GM12874 (cell line): ENCODE measurements at regions not wholly inside any gene's neighbourhood (a gene's known extent, or its start where the extent isn't known, plus 50 kb on each side); places are given as distances from the start of the nearest gene placed in this dataset.

Experiments used
- CTCF ChIP-seq: IDR thresholded peaks from 2 replicates; pipeline ENCODE4 v1.5.1; 2011; ENCODE audit warnings: low read depth, mild to moderate bottlenecking, control low read depth, low read length, moderate library complexity; ENCODE audit not compliant: insufficient read depth

- TF ChIP-seq CTCF, result no peak
Observed at GRCh38 chr17:34010534-34010933, 244.6 kb upstream of the CCL2 start.

GRCh38 chr17:34011599-34011998 is 243.5 kb upstream of the CCL2 start:
- TF ChIP-seq CTCF, result no peak

DNA sequence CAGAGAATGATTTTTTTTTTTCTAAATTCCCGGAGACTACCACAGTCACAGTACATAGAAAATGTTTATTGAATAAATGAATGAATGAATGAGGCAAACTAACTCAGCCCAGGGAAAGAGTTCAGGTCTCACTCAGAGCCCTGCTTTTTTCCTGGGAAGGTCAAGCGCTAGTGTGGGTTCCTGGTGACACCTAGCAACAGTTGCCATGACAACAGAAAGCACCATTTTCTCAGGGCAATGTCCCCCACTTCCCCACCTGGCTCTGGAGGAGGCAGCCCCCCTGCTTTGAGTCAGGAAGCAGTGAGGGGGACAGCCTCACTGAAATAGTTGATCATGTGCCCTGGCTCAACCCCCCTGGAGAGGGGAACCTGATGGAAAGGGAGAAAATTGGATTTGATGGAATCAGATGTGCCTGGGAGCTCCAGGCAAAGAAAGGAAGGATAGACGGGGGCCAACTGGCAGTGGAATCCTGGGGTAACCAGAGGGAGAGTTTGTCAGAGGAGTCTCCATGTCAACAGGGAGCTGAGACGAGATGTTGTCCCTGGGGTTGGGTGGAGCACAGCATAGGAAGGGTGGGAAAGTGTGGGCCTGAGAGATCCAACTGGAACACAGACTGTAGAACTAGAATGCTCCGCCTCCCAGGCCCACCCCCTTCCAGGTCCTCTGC is 242.2 kb upstream of the CCL2 start:
- no peak for TF ChIP-seq CTCF

DNA sequence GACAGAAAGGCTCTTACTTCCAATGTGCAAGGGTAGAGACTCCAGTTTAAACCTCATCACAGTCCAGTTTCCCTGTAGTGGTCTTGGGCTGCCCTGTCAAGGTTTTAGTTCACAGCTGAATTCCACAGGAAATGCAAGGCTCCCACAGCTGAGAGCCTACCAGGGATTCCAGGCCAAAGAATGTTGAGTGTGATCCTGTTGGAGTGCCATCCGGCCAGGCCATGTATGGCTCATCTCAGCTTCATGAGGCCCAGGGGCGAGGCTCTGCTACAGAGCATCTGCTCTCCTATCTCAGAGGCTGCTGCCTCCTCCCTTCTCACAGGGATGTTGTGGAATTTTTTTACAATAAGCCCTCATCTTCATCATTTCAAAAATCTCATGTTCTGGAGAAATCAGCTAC is 239.8 kb upstream of the CCL2 start:
- no peak for TF ChIP-seq CTCF

- no peak for TF ChIP-seq CTCF
Observed at GRCh38 chr17:34024386-34024785, 230.7 kb upstream of the CCL2 start.

DNA sequence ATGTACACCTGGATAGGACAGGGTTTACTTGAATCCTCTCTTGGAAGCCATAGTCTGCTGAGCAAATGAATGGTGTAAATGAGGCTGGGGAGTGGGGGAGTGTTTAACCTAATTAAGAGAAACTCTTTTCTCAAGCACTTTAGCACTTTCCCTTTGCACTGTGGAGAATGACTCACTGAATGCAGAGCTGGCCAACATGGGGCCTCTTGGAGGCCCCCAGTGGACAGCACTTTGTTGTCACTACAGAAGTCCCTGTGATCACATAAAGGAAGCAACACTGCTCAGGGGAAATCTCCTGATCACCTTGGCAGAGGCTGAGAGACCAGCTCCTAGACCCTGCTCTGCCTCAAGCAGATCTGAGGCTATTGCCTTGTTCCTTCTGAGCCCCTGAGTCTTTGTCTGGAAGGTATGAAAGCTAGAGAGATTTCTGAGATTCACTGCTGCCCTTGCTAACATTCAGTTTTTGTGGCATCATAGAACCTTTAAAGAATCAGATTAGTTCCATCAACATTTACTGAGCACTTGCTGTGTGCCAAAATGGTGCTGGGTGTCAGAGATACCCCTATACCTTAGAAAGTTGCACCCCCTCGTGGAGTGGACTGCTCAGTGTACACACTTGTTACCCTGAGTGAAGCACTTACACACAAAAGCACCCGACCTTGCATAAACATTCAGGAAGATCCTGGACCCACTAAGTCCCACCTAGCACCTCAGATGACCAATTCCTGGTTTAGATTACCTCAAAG is 230.1 kb upstream of the CCL2 start:
- TF ChIP-seq CTCF, result no peak

- TF ChIP-seq CTCF, result no peak
Observed at GRCh38 chr17:34045990-34046389, 209.1 kb upstream of the CCL2 start.
